H1 (cell line): ENCODE measurements at regions not wholly inside any gene's neighbourhood (a gene's known extent, or its start where the extent isn't known, plus 50 kb on each side); places are given as distances from the start of the nearest gene placed in this dataset.

Experiments
- CTCF ChIA-PET: fragments of 300-600 bp; sonication (Branson Sonifier 250); formaldehyde crosslinking; loops from one replicate; lab custom pipeline; 2021; ENCODE audit not compliant: partially characterized antibody; lab: Charles Lee
- POLR2A ChIA-PET: fragments of 300-600 bp; sonication (Branson Sonifier 250); formaldehyde crosslinking; loops from one replicate; lab custom pipeline; 2021; ENCODE audit warnings: inconsistent platforms; ENCODE audit not compliant: partially characterized antibody; lab: Charles Lee
- DNase-seq, 2 experiments: peaks; one replicate each; pipeline versions ENCODE4 v3.0.0 to v3.0.0-alpha.2; 2010 to 2022; ENCODE audit warnings: low spot score in 2 of 2, low read depth in 1 of 2, mixed read lengths in 1 of 2
- FAIRE-seq: peaks from 2 replicates; lab custom pipeline; 2011; peaks lifted over from hg19 to GRCh38; lab: Jason Lieb, UNC
- H2AFZ ChIP-seq: 2 replicates; pipeline ENCODE4 v1.8.1; 2012; ENCODE audit warnings: low read length, inconsistent platforms
- H2AK5ac ChIP-seq: 2 replicates; pipeline ENCODE4 v1.6.1; 2013; ENCODE audit warnings: low read depth, low read length
- H2BK120ac ChIP-seq: replicated peaks from 2 replicates; pipeline ENCODE3; 2013; ENCODE audit warnings: low read depth, low read length, inconsistent platforms
- H2BK12ac ChIP-seq: 2 replicates; pipeline ENCODE4 v1.6.1; 2013; ENCODE audit warnings: low read depth, low read length
- H2BK15ac ChIP-seq: 2 replicates; pipeline ENCODE4 v1.6.1; 2013; ENCODE audit warnings: low read length
- H2BK20ac ChIP-seq: 2 replicates; pipeline ENCODE4 v1.6.1; 2013; ENCODE audit warnings: low read length
- H2BK5ac ChIP-seq: 2 replicates; pipeline ENCODE4 v1.6.1; 2013; ENCODE audit warnings: low read depth, low read length
- H3K14ac ChIP-seq: 2 replicates; pipeline ENCODE4 v1.6.1; 2013; ENCODE audit warnings: inconsistent platforms; ENCODE audit not compliant: insufficient read length
- H3K18ac ChIP-seq: 2 replicates; pipeline ENCODE4 v1.6.1; 2013; ENCODE audit warnings: low read length; ENCODE audit errors: extremely low read depth
- H3K23ac ChIP-seq: 2 replicates; pipeline ENCODE4 v1.6.1; 2013; ENCODE audit warnings: inconsistent platforms; ENCODE audit not compliant: insufficient read length
- H3K23me2 ChIP-seq: 2 replicates; pipeline ENCODE4 v1.6.1; 2013; ENCODE audit warnings: low read depth, low read length
- H3K27ac ChIP-seq: 2 replicates; pipeline ENCODE4 v1.6.1; 2011; ENCODE audit warnings: low read depth, low read length, inconsistent platforms
- H3K27me3 ChIP-seq, 4 experiments: replicated peaks in 1 of 4; 1 replicate in 1 of 4; 2 replicates in 3 of 4; pipeline versions ENCODE4 v1.6.1 to v1.8.1; 2011 to 2013; ENCODE audit warnings: low read length in 3 of 4, mild to moderate bottlenecking in 3 of 4, inconsistent platforms in 2 of 4, mixed read lengths in 2 of 4, moderate library complexity in 1 of 4; ENCODE audit not compliant: control insufficient read depth in 3 of 4, insufficient read depth in 3 of 4; ENCODE audit errors: extremely low read depth in 1 of 4
- H3K36me3 ChIP-seq, 4 experiments: 2 replicates each; pipeline versions ENCODE4 v1.6.1 to v1.8.1; 2011 to 2013; ENCODE audit warnings: mild to moderate bottlenecking in 4 of 4, low read length in 3 of 4, moderate library complexity in 2 of 4, control low read depth in 1 of 4, inconsistent platforms in 1 of 4; ENCODE audit not compliant: insufficient read depth in 4 of 4, control insufficient read depth in 2 of 4
- H3K4ac ChIP-seq: replicated peaks from 2 replicates; pipeline ENCODE3; 2013; ENCODE audit warnings: low read length, low read depth, mixed read lengths, inconsistent platforms; ENCODE audit not compliant: insufficient read length
- H3K4me1 ChIP-seq, 4 experiments: replicated peaks in 1 of 4; 1 replicate in 1 of 4; 2 replicates in 3 of 4; pipeline versions ENCODE4 v1.6.1 to v1.8.1; 2011 to 2013; ENCODE audit warnings: low read length in 3 of 4, inconsistent platforms in 2 of 4, mixed read lengths in 1 of 4; ENCODE audit not compliant: insufficient read depth in 4 of 4, control insufficient read depth in 3 of 4
- H3K4me2 ChIP-seq, 2 experiments: 2 replicates each; pipeline versions ENCODE4 v1.6.1 to v1.8.1; 2011 to 2013; ENCODE audit warnings: low read depth in 2 of 2, low read length in 2 of 2, control low read depth in 1 of 2, inconsistent platforms in 1 of 2, mild to moderate bottlenecking in 1 of 2; ENCODE audit not compliant: insufficient read depth in 1 of 2
- H3K4me3 ChIP-seq, 4 experiments: fragments of 200-600, 300-600 bp in 1 of 4; sonication (generic), shearing (Covaris generic), sonication (Bioruptor Twin) in 1 of 4; 2 replicates each; pipeline versions ENCODE4 v1.5.1 to v1.8.1; 2011 to 2016; ENCODE audit warnings: low read length in 4 of 4, low read depth in 3 of 4, control low read depth in 2 of 4, inconsistent platforms in 2 of 4, mild to moderate bottlenecking in 2 of 4, mixed read lengths in 1 of 4, moderate library complexity in 1 of 4; ENCODE audit not compliant: insufficient read depth in 2 of 4; ENCODE audit errors: extremely low read depth in 1 of 4
- H3K56ac ChIP-seq: replicated peaks from 2 replicates; pipeline ENCODE3; 2013; ENCODE audit warnings: low read depth, mild to moderate bottlenecking, mixed read lengths, low read length, inconsistent platforms; ENCODE audit not compliant: insufficient read length
- H3K79me1 ChIP-seq: 2 replicates; pipeline ENCODE4 v1.6.1; 2013; ENCODE audit warnings: low read depth, low read length, control low read depth
- H3K79me2 ChIP-seq, 2 experiments: 2 replicates each; pipeline versions ENCODE4 v1.6.1 to v1.8.1; 2012 to 2013; ENCODE audit warnings: low read length in 2 of 2, mild to moderate bottlenecking in 2 of 2, inconsistent platforms in 1 of 2; ENCODE audit not compliant: insufficient read depth in 2 of 2, control insufficient read depth in 1 of 2
- H3K9ac ChIP-seq, 4 experiments: replicated peaks in 1 of 4; 1 replicate in 1 of 4; 2 replicates in 3 of 4; pipeline versions ENCODE4 v1.6.1 to v1.8.1; 2011 to 2013; ENCODE audit warnings: low read depth in 3 of 4, low read length in 3 of 4, control low read depth in 2 of 4, mild to moderate bottlenecking in 2 of 4, moderate library complexity in 2 of 4, inconsistent platforms in 1 of 4; ENCODE audit errors: extremely low read depth in 1 of 4
- H3K9me3 ChIP-seq, 2 experiments: 2 replicates each; pipeline versions ENCODE4 v1.6.1 to v1.8.1; 2012 to 2013; ENCODE audit warnings: mild to moderate bottlenecking in 2 of 2, moderate library complexity in 2 of 2, control low read depth in 1 of 2, inconsistent platforms in 1 of 2, low read depth in 1 of 2, low read length in 1 of 2, mixed read lengths in 1 of 2; ENCODE audit not compliant: insufficient read depth in 2 of 2
- H4K20me1 ChIP-seq, 2 experiments: replicated peaks in 1 of 2; 2 replicates each; pipeline versions ENCODE3 to v1.8.1; 2011 to 2013; ENCODE audit warnings: inconsistent platforms in 2 of 2, low read length in 2 of 2, mild to moderate bottlenecking in 1 of 2; ENCODE audit not compliant: insufficient read depth in 2 of 2, control insufficient read depth in 1 of 2
- H4K5ac ChIP-seq: 2 replicates; pipeline ENCODE4 v1.6.1; 2013; ENCODE audit warnings: low read length, low read depth, mixed read lengths, inconsistent platforms; ENCODE audit not compliant: insufficient read length
- H4K8ac ChIP-seq: 2 replicates; pipeline ENCODE4 v1.8.0; 2013; ENCODE audit warnings: mild to moderate bottlenecking, moderate library complexity, low read length, inconsistent platforms; ENCODE audit not compliant: insufficient read depth; ENCODE audit errors: extremely low read depth
- H4K91ac ChIP-seq: replicated peaks from 2 replicates; pipeline ENCODE3; 2013; ENCODE audit warnings: low read length, mixed read lengths, inconsistent platforms; ENCODE audit not compliant: insufficient read length
- ATF3 ChIP-seq: IDR thresholded peaks from 2 replicates; pipeline ENCODE4 v1.6.1; 2011; ENCODE audit warnings: low read depth, mild to moderate bottlenecking, low read length; ENCODE audit not compliant: insufficient read depth
- BACH1 ChIP-seq: IDR thresholded peaks from 2 replicates; pipeline ENCODE4 v1.6.1; 2012; ENCODE audit warnings: low read length, improper control_type of control experiment
- FOSL1 ChIP-seq: IDR thresholded peaks from 2 replicates; pipeline ENCODE4 v1.6.1; 2011; ENCODE audit warnings: mild to moderate bottlenecking, low read depth, low read length, moderate library complexity; ENCODE audit not compliant: insufficient read depth
- HDAC6 ChIP-seq: IDR thresholded peaks from one replicate; pipeline ENCODE4 v1.7.1; 2012; ENCODE audit warnings: low read depth, mild to moderate bottlenecking, inconsistent platforms, low read length, moderate library complexity
- JUND ChIP-seq: IDR thresholded peaks from 2 replicates; pipeline ENCODE4 v1.6.1; 2011; ENCODE audit warnings: mild to moderate bottlenecking, improper control_type of control experiment, low read length
- KDM5A ChIP-seq: fragments of 200-600 bp; IDR thresholded peaks from 2 replicates; pipeline ENCODE4 v1.7.1; 2012; ENCODE audit warnings: mild to moderate bottlenecking, low read length, inconsistent platforms, mixed read lengths
- POLR2A ChIP-seq, 2 experiments: IDR thresholded peaks; 1 replicate in 1 of 2; 2 replicates in 1 of 2; pipeline ENCODE4 v1.6.1; 2011; ENCODE audit warnings: low read depth in 2 of 2, low read length in 2 of 2, mild to moderate bottlenecking in 2 of 2; ENCODE audit errors: control extremely low read depth in 1 of 2
- SIN3A ChIP-seq, 2 experiments: IDR thresholded peaks in 1 of 2; conservative IDR thresholded peaks in 1 of 2; 2 replicates each; pipeline ENCODE4 v1.6.1; 2011 to 2012; ENCODE audit warnings: low read length in 2 of 2, improper control_type of control experiment in 1 of 2, low read depth in 1 of 2, mild to moderate bottlenecking in 1 of 2
- SIX5 ChIP-seq: IDR thresholded peaks from 2 replicates; pipeline ENCODE4 v1.6.1; 2011; ENCODE audit warnings: mild to moderate bottlenecking, low read depth, low read length
- SRF ChIP-seq: IDR thresholded peaks from 2 replicates; pipeline ENCODE4 v1.6.1; 2011; ENCODE audit warnings: mild to moderate bottlenecking, low read depth, low read length, moderate library complexity
- SUZ12 ChIP-seq: fragments of 200-600 bp; sonication (generic); IDR thresholded peaks from 2 replicates; pipeline ENCODE4 v1.6.1; 2012; ENCODE audit warnings: mild to moderate bottlenecking, inconsistent platforms, low read length, moderate library complexity, mixed read lengths
- TAF1 ChIP-seq: IDR thresholded peaks from 2 replicates; pipeline ENCODE4 v1.6.1; 2011; ENCODE audit warnings: mild to moderate bottlenecking, low read depth, low read length
- TEAD4 ChIP-seq: IDR thresholded peaks from 2 replicates; pipeline ENCODE4 v1.6.1; 2012; ENCODE audit warnings: low read depth, low read length, inconsistent platforms, mixed read lengths
- WGBS, 2 experiments: shearing (Covaris generic) in 1 of 2; methylation state at CpG; one replicate each; pipeline versions ENCODE4 v1.1.6 to v1.1.7; 2013 to 2015; ENCODE audit warnings: low lambda C conversion rate in 2 of 2, mixed read lengths in 2 of 2, inconsistent platforms in 1 of 2, low coverage in 1 of 2, missing lambda C conversion rate in 1 of 2; ENCODE audit not compliant: insufficient replicate concordance in 2 of 2, insufficient coverage in 1 of 2, insufficient read length in 1 of 2; ENCODE audit errors: extremely low coverage in 1 of 2, missing lambda C conversion rate in 1 of 2; 5-methylcytosine and 5-hydroxymethylcytosine counted together

GRCh38 chr14:71400871-71401321, 493.6 kb downstream of the PCNX1 start:
- H4K5ac ChIP-seq, result no peak overlapping the region
- no peak overlapping the region for H2BK120ac ChIP-seq
- H3K9me3 ChIP-seq, result no peaks in the 10 kb centered on the region
- H3K27ac ChIP-seq, result no peak overlapping the region
- no peak overlapping the region for H3K4me2 ChIP-seq
- H3K23ac ChIP-seq, result no peak overlapping the region
- no peak overlapping the region for H2AFZ ChIP-seq
- H3K36me3 ChIP-seq, result no peaks in the 10 kb centered on the region
- H2BK5ac ChIP-seq, result no peak overlapping the region
- H3K27me3 ChIP-seq, result no peaks in the 10 kb centered on the region
- no peaks in the 10 kb centered on the region for H4K20me1 ChIP-seq
- H3K23me2 ChIP-seq, result no peaks in the 10 kb centered on the region; the same call in 1 of the 2 replicates
- H3K4me3 ChIP-seq, result no peak overlapping the region
- no peak overlapping the region for H3K4ac ChIP-seq
- H2BK20ac ChIP-seq, result no peak overlapping the region
- H2BK15ac ChIP-seq, result no peak overlapping the region
- H3K14ac ChIP-seq, result no peak overlapping the region
- H2BK12ac ChIP-seq, result no peak overlapping the region
- peak overlapping the region in 1 of 4 experiments; percentile 49; a peak in 1 of 7 replicates for H3K9ac ChIP-seq
- no peak overlapping the region for H3K56ac ChIP-seq
- H3K79me1 ChIP-seq, result no peaks in the 10 kb centered on the region; the same call in 1 of the 2 replicates
- no peak for DNase-seq
- ChIA-PET POLR2A (interaction anchor here (0.6 kb wide), 1 partner anchor 76 kb away, joined by 3 read pairs; no protein-coding TSS in a partner anchor), CTCF (no interaction called here)
- H3K79me2 ChIP-seq, result peaks cover 0 to 73% of the 10 kb centered on the region in 2 experiments; a peak in 3 of 4 replicates
- 78% methylated on average over 3 of the region's 3 CpGs; no CpG with 5 or more reads in 1 of the 2 experiments for WGBS, 2 experiments
- H3K18ac ChIP-seq, result no peak overlapping the region
- H2AK5ac ChIP-seq, result no peak overlapping the region
- peak; percentile 65 for FAIRE-seq
- peaks cover 0 to 4% (median 2%) of the 10 kb centered on the region in 4 experiments; a peak in 1 of 7 replicates for H3K4me1 ChIP-seq
- no peak overlapping the region for H4K8ac ChIP-seq
- no peak overlapping the region for H4K91ac ChIP-seq
- TF ChIP-seq BACH1 (no peak), HDAC6 (no peak), SIN3A (conservative IDR thresholded peaks at IDR 0.05 in 1 of 2, IDR thresholded peaks at IDR 0.05 in 1 of 2; ENCODE audit: low read depth in 1 of 2, low read length in 2 of 2) (no peak), SRF (no peak), TAF1 (no peak), KDM5A (no peak), SUZ12 (no peak), ATF3 (no peak), SIX5 (no peak), POLR2A (IDR thresholded peaks at IDR 0.05; ENCODE audit: control extremely low read depth in 1 of 2, low read depth in 2 of 2, low read length in 2 of 2) (no peak), JUND (no peak), FOSL1 (no peak), TEAD4 (no peak)
